IMR-90 (cell line): ENCODE measurements at regions not wholly inside any gene's neighbourhood (a gene's known extent, or its start where the extent isn't known, plus 50 kb on each side); places are given as distances from the start of the nearest gene placed in this dataset.

Experiments
- ATAC-seq: fragments of 200-7000 bp; cut with Tn5 transposase; 2 replicates; pipeline ENCODE4 v1.9.1; 2020; ENCODE audit warnings: low read depth, mild to moderate bottlenecking, moderate library complexity
- BruUV-seq: library from RNA; stranded (reverse); fragments of 400-500 nt; replicated peaks from 2 replicates; lab custom pipeline; 2021; lab: Mats Ljungman, UMichigan
- CTCF ChIA-PET: fragments of 300-600 bp; formaldehyde crosslinking; extraction: SDS; loops from one replicate; lab custom pipeline; 2021; ENCODE audit warnings: antibody characterized with exemption; lab: Yijun Ruan, JAX
- POLR2A ChIA-PET: fragments of 300-600 bp; sonication (Branson Sonifier 250); formaldehyde crosslinking; loops from one replicate; lab custom pipeline; 2022; ENCODE audit warnings: antibody characterized with exemption; ENCODE audit not compliant: unreplicated experiment; lab: Charles Lee
- DNase-seq: peaks from one replicate; pipeline ENCODE4 v3.0.0; 2013
- H2AFZ ChIP-seq: replicated peaks from 2 replicates; pipeline ENCODE3; 2013; ENCODE audit warnings: low read length, mild to moderate bottlenecking; ENCODE audit not compliant: poor library complexity
- H2AK5ac ChIP-seq: 2 replicates; pipeline ENCODE4 v1.6.1; 2013; ENCODE audit warnings: low read depth, low read length, inconsistent platforms
- H2AK9ac ChIP-seq: replicated peaks from 2 replicates; pipeline ENCODE3; 2013; ENCODE audit warnings: mild to moderate bottlenecking, low read depth, low read length, moderate library complexity; ENCODE audit not compliant: poor library complexity
- H2BK120ac ChIP-seq: 2 replicates; pipeline ENCODE4 v1.6.1; 2013; ENCODE audit warnings: low read depth, low read length, inconsistent platforms
- H2BK15ac ChIP-seq: 3 replicates; pipeline ENCODE4 v1.6.1; 2013; ENCODE audit warnings: low read depth, low read length, inconsistent platforms
- H2BK20ac ChIP-seq: 2 replicates; pipeline ENCODE4 v1.6.1; 2013; ENCODE audit warnings: low read depth, mild to moderate bottlenecking, inconsistent platforms, low read length, moderate library complexity
- H2BK5ac ChIP-seq: 2 replicates; pipeline ENCODE4 v1.6.1; 2013; ENCODE audit warnings: mild to moderate bottlenecking, low read depth, low read length, inconsistent platforms; ENCODE audit not compliant: poor library complexity, severe bottlenecking
- H3K14ac ChIP-seq: replicated peaks from 2 replicates; pipeline ENCODE4 v1.6.1; 2013; ENCODE audit warnings: low read depth, low read length, inconsistent platforms
- H3K18ac ChIP-seq: 2 replicates; pipeline ENCODE4 v1.6.1; 2013; ENCODE audit warnings: low read depth, low read length, control low read depth
- H3K23ac ChIP-seq: 2 replicates; pipeline ENCODE4 v1.6.1; 2013; ENCODE audit warnings: low read depth, low read length, inconsistent platforms
- H3K27ac ChIP-seq: 2 replicates; pipeline ENCODE4 v1.5.1; 2013; ENCODE audit warnings: mild to moderate bottlenecking, control low read depth, low read length; ENCODE audit not compliant: insufficient read depth
- H3K27me3 ChIP-seq: 2 replicates; pipeline ENCODE4 v1.6.1; 2013; ENCODE audit warnings: low read length; ENCODE audit not compliant: control insufficient read depth, insufficient read depth
- H3K36me3 ChIP-seq: 2 replicates; pipeline ENCODE4 v1.6.1; 2013; ENCODE audit warnings: low read length, mixed read lengths; ENCODE audit not compliant: control insufficient read depth, insufficient read depth
- H3K4ac ChIP-seq: 2 replicates; pipeline ENCODE4 v1.6.1; 2013; ENCODE audit warnings: low read depth, low read length, inconsistent platforms
- H3K4me1 ChIP-seq: 2 replicates; pipeline ENCODE4 v1.6.1; 2013; ENCODE audit warnings: low read length, mixed read lengths; ENCODE audit not compliant: control insufficient read depth, insufficient read depth
- H3K4me2 ChIP-seq: 2 replicates; pipeline ENCODE4 v1.6.1; 2013; ENCODE audit warnings: low read depth, mild to moderate bottlenecking, control low read depth, low read length, moderate library complexity
- H3K4me3 ChIP-seq: 2 replicates; pipeline ENCODE4 v1.5.1; 2013; ENCODE audit warnings: low read depth, mild to moderate bottlenecking, control low read depth, low read length, moderate library complexity; ENCODE audit not compliant: insufficient read depth
- H3K56ac ChIP-seq: 2 replicates; pipeline ENCODE4 v1.6.1; 2013; ENCODE audit warnings: low read length, inconsistent platforms; ENCODE audit not compliant: insufficient read depth; ENCODE audit errors: extremely low read depth
- H3K79me1 ChIP-seq, 2 experiments: 2 replicates each; pipeline ENCODE4 v1.6.1; 2013; ENCODE audit warnings: low read length in 2 of 2, inconsistent platforms in 1 of 2, low read depth in 1 of 2
- H3K9ac ChIP-seq: 2 replicates; pipeline ENCODE4 v1.6.1; 2013; ENCODE audit warnings: low read depth, low read length, control low read depth
- H3K9me1 ChIP-seq: 2 replicates; pipeline ENCODE4 v1.6.1; 2013; ENCODE audit warnings: low read length, inconsistent platforms; ENCODE audit not compliant: insufficient read depth
- H3K9me3 ChIP-seq: 2 replicates; pipeline ENCODE4 v1.6.1; 2013; ENCODE audit warnings: low read length; ENCODE audit not compliant: control insufficient read depth, insufficient read depth
- H4K20me1 ChIP-seq: 2 replicates; pipeline ENCODE4 v1.6.1; 2013; ENCODE audit warnings: low read length, inconsistent platforms; ENCODE audit not compliant: insufficient read depth
- H4K5ac ChIP-seq: 2 replicates; pipeline ENCODE4 v1.6.1; 2013; ENCODE audit warnings: mild to moderate bottlenecking, low read depth, low read length, control low read depth
- H4K8ac ChIP-seq, 2 experiments: 2 replicates each; pipeline ENCODE4 v1.6.1; 2013; ENCODE audit warnings: low read depth in 2 of 2, low read length in 2 of 2, control low read depth in 1 of 2, inconsistent platforms in 1 of 2
- H4K91ac ChIP-seq: 2 replicates; pipeline ENCODE4 v1.6.1; 2013; ENCODE audit warnings: low read depth, low read length, inconsistent platforms; ENCODE audit not compliant: insufficient read depth
- CHD1 ChIP-seq: IDR thresholded peaks from 2 replicates; pipeline ENCODE4 v1.6.1; 2012; ENCODE audit warnings: low read depth, low read length, improper control_type of control experiment
- MXI1 ChIP-seq: IDR thresholded peaks from 2 replicates; pipeline ENCODE4 v1.6.1; 2012; ENCODE audit warnings: low read depth, mild to moderate bottlenecking, low read length, moderate library complexity, borderline replicate concordance
- RCOR1 ChIP-seq: IDR thresholded peaks from 2 replicates; pipeline ENCODE4 v1.6.1; 2012; ENCODE audit warnings: mild to moderate bottlenecking, low read length, improper control_type of control experiment; ENCODE audit not compliant: insufficient replicate concordance
- WGBS, 2 experiments: methylation state at CpG; one replicate each; pipeline versions ENCODE4 v1.1.5 to v1.1.7; 2013; ENCODE audit warnings: missing lambda C conversion rate in 2 of 2; ENCODE audit not compliant: insufficient read length in 1 of 2; ENCODE audit errors: extremely low coverage in 2 of 2; 5-methylcytosine and 5-hydroxymethylcytosine counted together
- dilution Hi-C: fragments of 300-500 bp; cut with HindIII; formaldehyde crosslinking; loops from one replicate; pipeline ENCODE4 v1.14.3; 2018; ENCODE audit warnings: low sequenced_read_pairs; ENCODE audit not compliant: unreplicated experiment
- in situ Hi-C: fragments of 300-500 bp; cut with MboI; formaldehyde crosslinking; loops from 3 replicates; pipeline ENCODE4 v1.14.3; 2019; ENCODE audit warnings: low sequenced_read_pairs, inconsistent platforms, mixed read lengths
- intact Hi-C: fragments of 100-400 bp; cut with micrococcal nuclease; formaldehyde crosslinking; loops from 2 replicates; pipeline ENCODE4 v1.10.0; 2022
- TF ChIP-seq, protein P1 (sequence below): fragments of 150-350 bp; IDR thresholded peaks from 2 replicates; pipeline ENCODE4 v1.6.1; 2017; ENCODE audit warnings: mild to moderate bottlenecking, antibody characterized with exemption, low read length, low read depth

DNA sequence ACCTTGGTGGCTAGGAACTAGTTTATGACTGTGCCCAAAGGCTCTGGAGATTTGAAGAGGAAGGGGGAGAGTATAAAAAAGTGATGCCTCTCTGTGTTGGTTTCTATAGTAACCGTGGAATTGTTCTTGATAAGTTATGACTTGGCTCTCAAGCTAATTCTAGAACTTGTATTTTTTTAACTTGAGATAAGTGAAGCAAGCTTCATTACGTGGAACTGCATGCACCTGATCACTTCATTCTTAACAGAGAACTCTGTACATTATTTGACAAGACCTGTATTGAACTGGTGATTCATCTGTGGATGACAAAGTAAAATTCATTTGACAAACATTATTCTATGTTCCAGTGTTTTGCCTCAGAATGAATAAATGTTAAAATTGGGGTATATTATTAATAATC is 1452.2 kb downstream of the REEP3 start:
- Histone ChIP-seq H2BK15ac (no peak overlapping the region), H3K14ac (no peak overlapping the region), H2BK120ac (no peak overlapping the region), H3K27ac (no peak overlapping the region), H2BK20ac (no peak overlapping the region), H3K18ac (no peak overlapping the region), H3K4me2 (no peak overlapping the region), H4K20me1 (no peaks in the 10 kb centered on the region), H3K56ac (no peak overlapping the region), H4K8ac (no peak overlapping the region), H2AK9ac (no peak overlapping the region), H4K91ac (no peak overlapping the region), H2AFZ (no peak overlapping the region), H3K9me3 (no peaks in the 10 kb centered on the region), H3K4ac (no peak overlapping the region), H3K9ac (no peak overlapping the region), H3K4me1 (no peaks in the 10 kb centered on the region), H3K4me3 (no peak overlapping the region), H3K79me1 (no peaks in the 10 kb centered on the region), H3K23ac (no peak overlapping the region), H4K5ac (no peak overlapping the region), H2BK5ac (no peak overlapping the region), H2AK5ac (no peak overlapping the region), H3K36me3 (no peaks in the 10 kb centered on the region), H3K27me3 (no peaks in the 10 kb centered on the region), H3K9me1 (no peaks in the 10 kb centered on the region)
- ChIA-PET CTCF (no interaction called here), POLR2A (no interaction called here)
- DNase-seq (no peak), ATAC-seq (no peak)
- BruUV-seq, result no TSS peak
- WGBS, 2 experiments, result no CpG with 5 or more reads among the region's 2 CpGs
- dilution Hi-C loops, result no loop called here
- intact Hi-C loops, result no loop called here
- in situ Hi-C loops, result no loop called here
- TF ChIP-seq RCOR1 (no peak), CHD1 (no peak), MXI1 (no peak)
- TF ChIP-seq, protein P1, sequence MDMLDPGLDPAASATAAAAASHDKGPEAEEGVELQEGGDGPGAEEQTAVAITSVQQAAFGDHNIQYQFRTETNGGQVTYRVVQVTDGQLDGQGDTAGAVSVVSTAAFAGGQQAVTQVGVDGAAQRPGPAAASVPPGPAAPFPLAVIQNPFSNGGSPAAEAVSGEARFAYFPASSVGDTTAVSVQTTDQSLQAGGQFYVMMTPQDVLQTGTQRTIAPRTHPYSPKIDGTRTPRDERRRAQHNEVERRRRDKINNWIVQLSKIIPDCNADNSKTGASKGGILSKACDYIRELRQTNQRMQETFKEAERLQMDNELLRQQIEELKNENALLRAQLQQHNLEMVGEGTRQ, result no peak
